Gastrocnemius medialis (tissue), 4 donors: ENCODE measurements at regions not wholly inside any gene's neighbourhood (a gene's known extent, or its start where the extent isn't known, plus 50 kb on each side); places are given as distances from the start of the nearest gene placed in this dataset.

Experiments used
- ATAC-seq, 2 donors: fragments of 150-250 bp; one replicate each; pipeline ENCODE4 v1.9.1; 2016
- DNase-seq, 2 donors: peaks; one replicate each; pipeline ENCODE4 v3.0.0-alpha.2; 2019
- H3K27ac ChIP-seq, 4 donors: fragments of 200-600 bp; sonication (generic); 1 replicate in 1 of 4; 2 replicates in 3 of 4; pipeline ENCODE4 v1.5.1; 2016 to 2018; ENCODE audit warnings: mild to moderate bottlenecking in 2 of 4, moderate library complexity in 1 of 4
- H3K27me3 ChIP-seq, 3 donors: fragments of 200-600 bp; sonication (generic) in 2 of 3; 1 replicate in 1 of 3; 2 replicates in 2 of 3; pipeline versions ENCODE4 v1.5.1 to v1.6.0; 2016 to 2019; ENCODE audit warnings: mild to moderate bottlenecking in 1 of 3, moderate library complexity in 1 of 3
- H3K36me3 ChIP-seq, 2 donors: fragments of 200-600 bp; sonication (generic) in 1 of 2; one replicate each; pipeline ENCODE4 v1.5.1; 2017 to 2018
- H3K4me1 ChIP-seq, 2 donors: fragments of 200-600 bp; sonication (generic) in 1 of 2; one replicate each; pipeline ENCODE4 v1.5.1; 2016 to 2017; ENCODE audit warnings: mild to moderate bottlenecking in 2 of 2
- H3K4me3 ChIP-seq, 4 donors: fragments of 200-600 bp; sonication (generic) in 3 of 4; 1 replicate in 1 of 4; 2 replicates in 3 of 4; pipeline ENCODE4 v1.5.1; 2016 to 2019; ENCODE audit warnings: mild to moderate bottlenecking in 2 of 4
- H3K9me3 ChIP-seq, 3 donors: fragments of 200-600 bp; sonication (generic) in 2 of 3; 1 replicate in 1 of 3; 2 replicates in 2 of 3; pipeline ENCODE4 v1.5.1; 2016 to 2019
- POLR2A ChIP-seq, 2 donors: fragments of 450-650 bp; IDR thresholded peaks; one replicate each; pipeline ENCODE4 v1.6.1; 2017; ENCODE audit warnings: antibody characterized with exemption in 2 of 2, mild to moderate bottlenecking in 2 of 2, moderate library complexity in 2 of 2
- in situ Hi-C, 4 donors: fragments of 200-750 bp; cut with MboI; loops; one replicate each; pipeline versions ENCODE4 v1.15.0 to v1.8.0; 2017; ENCODE audit warnings: low sequenced_read_pairs in 4 of 4
- intact Hi-C: fragments of 100-400 bp; cut with DNase I; formaldehyde crosslinking; loops from one replicate; pipeline ENCODE4 v1.15.1; 2023; ENCODE audit warnings: low total_unique reads
- TF ChIP-seq, protein P1 (sequence below), 5 experiments: fragments of 450-650 bp in 3 of 5; fragments of 200-600 bp in 2 of 5; sonication (generic) in 2 of 5; IDR thresholded peaks in 4 of 5; conservative IDR thresholded peaks in 1 of 5; 1 replicate in 4 of 5; 2 replicates in 1 of 5; pipeline ENCODE4 v1.5.1; 2016 to 2019; ENCODE audit warnings: antibody characterized with exemption in 5 of 5, mild to moderate bottlenecking in 3 of 5, moderate library complexity in 3 of 5

GRCh38 chr1:238953448-238954010, 432.8 kb upstream of the CHRM3 start:
- TF ChIP-seq, protein P1, sequence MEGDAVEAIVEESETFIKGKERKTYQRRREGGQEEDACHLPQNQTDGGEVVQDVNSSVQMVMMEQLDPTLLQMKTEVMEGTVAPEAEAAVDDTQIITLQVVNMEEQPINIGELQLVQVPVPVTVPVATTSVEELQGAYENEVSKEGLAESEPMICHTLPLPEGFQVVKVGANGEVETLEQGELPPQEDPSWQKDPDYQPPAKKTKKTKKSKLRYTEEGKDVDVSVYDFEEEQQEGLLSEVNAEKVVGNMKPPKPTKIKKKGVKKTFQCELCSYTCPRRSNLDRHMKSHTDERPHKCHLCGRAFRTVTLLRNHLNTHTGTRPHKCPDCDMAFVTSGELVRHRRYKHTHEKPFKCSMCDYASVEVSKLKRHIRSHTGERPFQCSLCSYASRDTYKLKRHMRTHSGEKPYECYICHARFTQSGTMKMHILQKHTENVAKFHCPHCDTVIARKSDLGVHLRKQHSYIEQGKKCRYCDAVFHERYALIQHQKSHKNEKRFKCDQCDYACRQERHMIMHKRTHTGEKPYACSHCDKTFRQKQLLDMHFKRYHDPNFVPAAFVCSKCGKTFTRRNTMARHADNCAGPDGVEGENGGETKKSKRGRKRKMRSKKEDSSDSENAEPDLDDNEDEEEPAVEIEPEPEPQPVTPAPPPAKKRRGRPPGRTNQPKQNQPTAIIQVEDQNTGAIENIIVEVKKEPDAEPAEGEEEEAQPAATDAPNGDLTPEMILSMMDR (IDR thresholded peaks at IDR 0.05 in 4 of 5, conservative IDR thresholded peaks at IDR 0.05 in 1 of 5) = no peak
- TF ChIP-seq POLR2A (IDR thresholded peaks at IDR 0.05) = no peak
- no peaks in the 10 kb centered on the region for H3K36me3 ChIP-seq
- in situ Hi-C loops (no loop called here), intact Hi-C loops (no loop called here)
- H3K27me3 ChIP-seq = no peaks in the 10 kb centered on the region
- H3K9me3 ChIP-seq = no peaks in the 10 kb centered on the region
- no peak overlapping the region for H3K4me3 ChIP-seq
- no peaks in the 10 kb centered on the region for H3K4me1 ChIP-seq
- DNase-seq = no peak
- H3K27ac ChIP-seq = no peak overlapping the region
- no peak for ATAC-seq

GRCh38 chr1:238951809-238952208, 434.6 kb upstream of the CHRM3 start:
- Histone ChIP-seq H3K9me3 (no peaks in the 10 kb centered on the region), H3K27ac (no peak overlapping the region), H3K27me3 (no peaks in the 10 kb centered on the region), H3K4me3 (no peak overlapping the region), H3K36me3 (no peaks in the 10 kb centered on the region), H3K4me1 (no peaks in the 10 kb centered on the region)
- ATAC-seq (no peak), DNase-seq (no peak)
- intact Hi-C loops = no loop called here
- in situ Hi-C loops = no loop called here
- TF ChIP-seq, protein P1 (IDR thresholded peaks at IDR 0.05 in 4 of 5, conservative IDR thresholded peaks at IDR 0.05 in 1 of 5) = no peak
- TF ChIP-seq POLR2A (IDR thresholded peaks at IDR 0.05) = no peak

GRCh38 chr1:238950784-238951183, 435.6 kb upstream of the CHRM3 start:
- H3K27ac ChIP-seq = no peak overlapping the region
- no peaks in the 10 kb centered on the region for H3K9me3 ChIP-seq
- no peaks in the 10 kb centered on the region for H3K36me3 ChIP-seq
- no peak for TF ChIP-seq POLR2A (IDR thresholded peaks at IDR 0.05)
- TF ChIP-seq, protein P1 (IDR thresholded peaks at IDR 0.05 in 4 of 5, conservative IDR thresholded peaks at IDR 0.05 in 1 of 5) = no peak
- no peak for DNase-seq
- no peak for ATAC-seq
- no peak overlapping the region for H3K4me3 ChIP-seq
- H3K4me1 ChIP-seq = no peaks in the 10 kb centered on the region
- intact Hi-C loops = no loop called here
- no peaks in the 10 kb centered on the region for H3K27me3 ChIP-seq
- in situ Hi-C loops = no loop called here

GRCh38 chr1:238950017-238950416, 436.4 kb upstream of the CHRM3 start:
- Histone ChIP-seq H3K27ac (no peak overlapping the region), H3K4me1 (no peaks in the 10 kb centered on the region), H3K9me3 (no peaks in the 10 kb centered on the region), H3K36me3 (no peaks in the 10 kb centered on the region), H3K4me3 (no peak overlapping the region), H3K27me3 (no peaks in the 10 kb centered on the region)
- DNase-seq (no peak), ATAC-seq (no peak)
- intact Hi-C loops (no loop called here), in situ Hi-C loops (no loop called here)
- TF ChIP-seq, protein P1 (IDR thresholded peaks at IDR 0.05 in 4 of 5, conservative IDR thresholded peaks at IDR 0.05 in 1 of 5) = no peak
- no peak for TF ChIP-seq POLR2A (IDR thresholded peaks at IDR 0.05)

- H3K9me3 ChIP-seq = no peaks in the 10 kb centered on the region
- no peak for TF ChIP-seq POLR2A (IDR thresholded peaks at IDR 0.05)
- TF ChIP-seq, protein P1 (IDR thresholded peaks at IDR 0.05 in 4 of 5, conservative IDR thresholded peaks at IDR 0.05 in 1 of 5) = no peak
- in situ Hi-C loops = no loop called here
These were observed 442.3 kb upstream of the CHRM3 start for GRCh38 chr1:238944028-238944427.

More at GRCh38 chr1:238944028-238944427, 442.3 kb upstream of the CHRM3 start:
- DNase-seq (no peak), ATAC-seq (no peak)
- Histone ChIP-seq H3K4me1 (no peaks in the 10 kb centered on the region), H3K27me3 (no peaks in the 10 kb centered on the region), H3K36me3 (no peaks in the 10 kb centered on the region), H3K27ac (no peak overlapping the region), H3K4me3 (no peak overlapping the region)
- intact Hi-C loops = no loop called here
